ENCODE measurements at regions not wholly inside any gene's neighbourhood (a gene's known extent, or its start where the extent isn't known, plus 50 kb on each side); places are given as distances from the start of the nearest gene placed in this dataset.

GRCh38 chr10:28962768-28963167 lies 285.4 kb downstream of the BAMBI start:
- no peaks in the 10 kb centered on the region for H3K9me3 ChIP-seq (ENCODE audit: control insufficient read depth, insufficient read depth, low read depth, low read length)
- H3K4me1 ChIP-seq (ENCODE audit: control insufficient read depth, insufficient read depth, low read length), result no peaks in the 10 kb centered on the region
- in situ Hi-C loops (cut with HindIII; ENCODE audit: low pct_unique_long_range_greater_than_20kb, low sequenced_read_pairs) (no loop called here), intact Hi-C loops (cut with micrococcal nuclease; ENCODE audit: unreplicated experiment) (no loop called here)
- no TSS peak for BruUV-seq (replicated peaks)
- no peak for DNase-seq (ENCODE audit: low read depth, low spot score)
- no peak overlapping the region for H3K27ac ChIP-seq (ENCODE audit: low read length)
- ATAC-seq, result no peak
- no peaks in the 10 kb centered on the region for H3K27me3 ChIP-seq (ENCODE audit: control insufficient read depth, insufficient read depth, low read length)
- TF ChIP-seq CTCF (IDR thresholded peaks at IDR 0.05) (no peak), POLR2AphosphoS5 (IDR thresholded peaks at IDR 0.05; ENCODE audit: low read depth, low read length) (no peak), REST (IDR thresholded peaks at IDR 0.05; ENCODE audit: insufficient read depth in 1 of 2, low read depth in 2 of 2, low read length in 1 of 2) (no peak), SIN3A (IDR thresholded peaks at IDR 0.05; ENCODE audit: borderline replicate concordance, insufficient read depth, low read depth, low read length) (no peak), TCF7L2 (IDR thresholded peaks at IDR 0.05; ENCODE audit: low read depth, low read length) (no peak)
- ChIA-PET POLR2A (no interaction called here), CTCF (no interaction called here)
- no peaks in the 10 kb centered on the region for H3K36me3 ChIP-seq (ENCODE audit: control insufficient read depth, insufficient read depth, low read length)
- H3K4me3 ChIP-seq (ENCODE audit: low read depth in 2 of 2, low read length in 2 of 2), result no peak overlapping the region

- Histone ChIP-seq H3K9me3 (ENCODE audit: control insufficient read depth, insufficient read depth, low read depth, low read length) (no peaks in the 10 kb centered on the region), H3K36me3 (ENCODE audit: control insufficient read depth, insufficient read depth, low read length) (no peaks in the 10 kb centered on the region), H3K27ac (ENCODE audit: low read length) (no peak overlapping the region), H3K27me3 (ENCODE audit: control insufficient read depth, insufficient read depth, low read length) (no peaks in the 10 kb centered on the region), H3K4me3 (ENCODE audit: low read depth in 2 of 2, low read length in 2 of 2) (no peak overlapping the region), H3K4me1 (ENCODE audit: control insufficient read depth, insufficient read depth, low read length) (no peaks in the 10 kb centered on the region)
- ChIA-PET CTCF (no interaction called here), POLR2A (no interaction called here)
- no peak for TF ChIP-seq CTCF (IDR thresholded peaks at IDR 0.05)
- TF ChIP-seq POLR2AphosphoS5 (IDR thresholded peaks at IDR 0.05; ENCODE audit: low read depth, low read length), result no peak
- no peak for TF ChIP-seq REST (IDR thresholded peaks at IDR 0.05; ENCODE audit: insufficient read depth in 1 of 2, low read depth in 2 of 2, low read length in 1 of 2)
- TF ChIP-seq SIN3A (IDR thresholded peaks at IDR 0.05; ENCODE audit: borderline replicate concordance, insufficient read depth, low read depth, low read length), result no peak
- TF ChIP-seq TCF7L2 (IDR thresholded peaks at IDR 0.05; ENCODE audit: low read depth, low read length), result no peak
- in situ Hi-C loops (cut with HindIII; ENCODE audit: low pct_unique_long_range_greater_than_20kb, low sequenced_read_pairs) (no loop called here), intact Hi-C loops (cut with micrococcal nuclease; ENCODE audit: unreplicated experiment) (no loop called here)
- ATAC-seq (no peak), DNase-seq (ENCODE audit: low read depth, low spot score) (no peak)
- BruUV-seq (replicated peaks), result no TSS peak
Observed at GRCh38 chr10:28963539-28964221, 286.4 kb downstream of the BAMBI start.

All from Panc1 (cell line).